ENCODE measurements at regions not wholly inside any gene's neighbourhood (a gene's known extent, or its start where the extent isn't known, plus 50 kb on each side); places are given as distances from the start of the nearest gene placed in this dataset.

GRCh38 chr3:110608566-110608965 lies 463.1 kb upstream of the NECTIN3 start:
- Histone ChIP-seq H3K79me2 (ENCODE audit: control insufficient read depth, insufficient read depth, low read length) (no peaks in the 10 kb centered on the region), H3K9ac (ENCODE audit: insufficient read depth in 1 of 2, low read depth in 2 of 2, low read length in 2 of 2) (no peak overlapping the region), H3K36me3 (ENCODE audit: control insufficient read depth, insufficient read depth, low read length) (0 out of 3 replicates have a peak, but pooled peaks cover 2% of the 10 kb centered on the region), H4K20me1 (replicated peaks; ENCODE audit: control insufficient read depth, insufficient read depth, low read length) (no peaks in the 10 kb centered on the region), H3K9me1 (ENCODE audit: control insufficient read depth, insufficient read depth, low read length) (no peaks in the 10 kb centered on the region), H3K4me3 (no peak overlapping the region), H3K4me1 (replicated peaks in 1 of 2; ENCODE audit: control insufficient read depth in 2 of 2, insufficient read depth in 2 of 2, low read length in 2 of 2) (no peaks in the 10 kb centered on the region), H3K27ac (ENCODE audit: extremely low read depth, low read depth, low read length) (no peak overlapping the region), H2AFZ (ENCODE audit: low read depth, low read length) (no peak overlapping the region), H3K9me3 (replicated peaks; ENCODE audit: control insufficient read depth, insufficient read depth, low read depth, low read length) (no peaks in the 10 kb centered on the region), H3K4me2 (ENCODE audit: insufficient read depth, low read length) (no peak overlapping the region), H3K27me3 (ENCODE audit: control insufficient read depth in 2 of 2, insufficient read depth in 2 of 2, low read length in 2 of 2) (no peaks in the 10 kb centered on the region)
- no peak for ATAC-seq
- TF ChIP-seq FOXO4 (CRISPR knock-in tag; IDR thresholded peaks at IDR 0.05) (no peak), ZBTB2 (IDR thresholded peaks at IDR 0.05) (no peak), SMARCE1 (IDR thresholded peaks at IDR 0.05) (no peak), ZNF217 (CRISPR knock-in tag; IDR thresholded peaks at IDR 0.05) (no peak), WHSC1 (IDR thresholded peaks at IDR 0.05; ENCODE audit: low read length) (no peak)
- ChIA-PET CTCF (ENCODE audit: low intra/inter-chr PET ratio) (no interaction called here), POLR2A (no interaction called here)
- intact Hi-C loops (cut with micrococcal nuclease), result no loop called here
- in situ Hi-C loops (cut with MboI), result no loop called here
- no TSS peak for BruUV-seq (replicated peaks)
- no peak for DNase-seq (ENCODE audit: extremely low read depth in 1 of 4, low spot score in 3 of 4)
- no peak for FAIRE-seq

Measured in K562 (cell line).